ENCODE measurements at regions not wholly inside any gene's neighbourhood (a gene's known extent, or its start where the extent isn't known, plus 50 kb on each side); places are given as distances from the start of the nearest gene placed in this dataset.

GRCh38 chrX:116226665-116227484 is 56.3 kb downstream of the AGTR2 start:
- DNase-seq: no peak

- no peak for DNase-seq
These were observed 59.8 kb downstream of the AGTR2 start for GRCh38 chrX:116230130-116230898.

GRCh38 chrX:116232833-116233232 is 62.3 kb downstream of the AGTR2 start:
- no peak for DNase-seq

- no peak for DNase-seq
These were observed 66.1 kb downstream of the AGTR2 start for GRCh38 chrX:116236666-116237065.

- no peak for DNase-seq
These were observed 67.5 kb downstream of the AGTR2 start for GRCh38 chrX:116238093-116238492.

GRCh38 chrX:116238567-116239255 is 68.2 kb downstream of the AGTR2 start:
- no peak for DNase-seq

GRCh38 chrX:116239944-116240840 is 69.6 kb downstream of the AGTR2 start:
- DNase-seq: no peak

- DNase-seq: no peak
These were observed 70.5 kb downstream of the AGTR2 start for GRCh38 chrX:116241001-116241400.

- no peak for DNase-seq
These were observed 72.5 kb downstream of the AGTR2 start for GRCh38 chrX:116243039-116243438.

GRCh38 chrX:116246261-116246660 is 75.7 kb downstream of the AGTR2 start:
- DNase-seq: no peak

GRCh38 chrX:116267511-116268040 is 97.0 kb downstream of the AGTR2 start:
- DNase-seq: no peak

GRCh38 chrX:116272322-116272721 is 101.8 kb downstream of the AGTR2 start:
- DNase-seq: peak; percentile 0

- no peak for DNase-seq
These were observed 102.3 kb downstream of the AGTR2 start for GRCh38 chrX:116272861-116273260.

GRCh38 chrX:116276261-116276660 is 105.7 kb downstream of the AGTR2 start:
- DNase-seq: no peak

GRCh38 chrX:116277351-116278225 is 107.0 kb downstream of the AGTR2 start:
- no peak for DNase-seq

GRCh38 chrX:116278826-116279225 is 108.3 kb downstream of the AGTR2 start:
- DNase-seq: no peak

- DNase-seq: no peak
These were observed 110.6 kb downstream of the AGTR2 start for GRCh38 chrX:116281106-116281505.

GRCh38 chrX:116282751-116283150 is 112.2 kb downstream of the AGTR2 start:
- DNase-seq: no peak

GRCh38 chrX:116284400-116284799 is 113.9 kb downstream of the AGTR2 start:
- no peak for DNase-seq

- DNase-seq: no peak
These were observed 115.0 kb downstream of the AGTR2 start for GRCh38 chrX:116285501-116285900.

- no peak for DNase-seq
These were observed 119.0 kb downstream of the AGTR2 start for GRCh38 chrX:116289592-116289991.

Data from T1000 (cell line).